AG08395 (cell line): ENCODE measurements at regions not wholly inside any gene's neighbourhood (a gene's known extent, or its start where the extent isn't known, plus 50 kb on each side); places are given as distances from the start of the nearest gene placed in this dataset.

Source experiments
- DNase-seq: peaks from one replicate; pipeline ENCODE4 v3.0.0; 2012; ENCODE audit warnings: mixed read lengths, low spot score

DNA sequence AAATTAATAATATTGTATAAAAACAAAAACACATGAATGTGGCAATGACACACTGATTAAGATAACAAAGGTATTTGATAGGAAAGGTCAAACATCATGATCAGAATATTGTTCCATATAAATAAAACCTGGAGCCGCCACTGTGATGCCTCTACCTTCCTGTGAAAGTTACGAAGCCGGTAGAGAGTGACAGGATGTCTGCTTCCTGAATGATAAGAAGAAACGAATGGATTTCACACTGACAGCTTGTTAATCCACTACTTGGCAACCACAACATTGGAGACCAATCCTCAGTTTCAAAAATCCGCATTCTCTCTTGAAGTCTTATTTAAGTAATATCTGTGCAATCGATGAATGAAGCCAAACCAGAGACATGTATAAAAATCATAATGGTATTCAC is 315.1 kb downstream of the HDGFL1 start:
- no peak for DNase-seq

GRCh38 chr6:22886650-22887581 is 317.6 kb downstream of the HDGFL1 start:
- DNase-seq = no peak

GRCh38 chr6:22888163-22888752 is 318.9 kb downstream of the HDGFL1 start:
- no peak for DNase-seq

GRCh38 chr6:22891934-22892333 is 322.6 kb downstream of the HDGFL1 start:
- no peak for DNase-seq

- DNase-seq = peak; percentile 92
Measured at GRCh38 chr6:22892452-22892851, 323.1 kb downstream of the HDGFL1 start.

- no peak for DNase-seq
Measured at GRCh38 chr6:22896696-22897095, 327.3 kb downstream of the HDGFL1 start.

GRCh38 chr6:22899426-22899825 is 330.1 kb downstream of the HDGFL1 start:
- DNase-seq = no peak

GRCh38 chr6:22903826-22904225 is 334.5 kb downstream of the HDGFL1 start:
- no peak for DNase-seq

DNA sequence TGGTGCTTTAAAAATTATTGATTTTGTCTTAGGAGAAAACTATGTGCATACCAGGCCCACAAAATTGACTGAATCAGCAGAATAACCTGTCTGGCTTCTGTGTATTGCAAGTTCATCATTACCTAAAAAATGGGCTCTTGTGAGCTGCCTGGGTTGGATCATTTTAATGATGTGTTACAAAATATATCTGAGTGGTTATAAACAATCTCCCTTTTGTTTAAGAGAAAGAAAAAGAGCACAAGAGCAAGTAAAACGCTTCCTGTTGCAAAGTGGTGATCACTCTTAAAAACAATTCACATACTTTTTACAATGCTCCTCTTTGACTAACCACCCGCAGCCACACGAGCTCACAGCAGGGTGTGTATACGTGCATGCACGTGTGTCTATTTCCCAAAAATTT is 335.1 kb downstream of the HDGFL1 start:
- no peak for DNase-seq

DNA sequence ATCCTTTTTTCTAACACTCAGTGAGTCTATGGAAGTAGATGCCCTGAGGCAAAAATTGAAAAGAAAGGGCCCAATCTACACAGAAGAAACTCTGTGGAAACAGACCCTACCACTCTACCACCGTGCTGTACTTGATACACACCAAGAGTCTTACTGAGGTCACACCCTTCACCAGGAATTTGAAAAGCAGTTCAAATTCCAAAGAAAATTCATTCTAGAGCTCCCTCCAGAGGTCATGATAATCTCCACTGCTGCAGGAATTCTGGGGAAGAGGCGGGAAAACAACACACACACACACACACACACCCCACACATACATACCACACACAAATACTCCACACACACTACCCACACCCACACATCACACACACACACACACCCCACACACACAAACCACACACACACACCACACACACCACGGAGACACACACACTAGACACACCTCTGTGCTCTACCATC is 336.8 kb downstream of the HDGFL1 start:
- peak; percentile 43 for DNase-seq

DNA sequence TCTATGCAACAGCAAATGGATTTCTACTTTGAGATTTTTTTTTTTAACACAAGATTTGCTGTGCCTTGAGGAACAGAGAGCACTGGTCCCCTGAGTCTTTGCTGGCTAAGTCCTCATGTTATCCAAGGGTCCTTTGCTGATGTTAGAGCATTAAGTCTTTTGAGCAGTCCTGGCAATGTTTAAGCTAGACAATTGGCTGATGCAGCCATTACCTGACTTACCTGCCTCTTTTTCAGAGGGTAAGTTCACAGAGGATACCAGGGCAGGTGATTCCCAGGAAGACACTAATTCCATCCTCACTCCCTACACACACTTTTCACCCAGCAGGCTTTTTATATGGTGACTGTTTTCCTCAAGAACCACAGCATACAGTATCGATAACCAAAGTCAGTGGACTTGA is 337.7 kb downstream of the HDGFL1 start:
- DNase-seq = no peak

DNA sequence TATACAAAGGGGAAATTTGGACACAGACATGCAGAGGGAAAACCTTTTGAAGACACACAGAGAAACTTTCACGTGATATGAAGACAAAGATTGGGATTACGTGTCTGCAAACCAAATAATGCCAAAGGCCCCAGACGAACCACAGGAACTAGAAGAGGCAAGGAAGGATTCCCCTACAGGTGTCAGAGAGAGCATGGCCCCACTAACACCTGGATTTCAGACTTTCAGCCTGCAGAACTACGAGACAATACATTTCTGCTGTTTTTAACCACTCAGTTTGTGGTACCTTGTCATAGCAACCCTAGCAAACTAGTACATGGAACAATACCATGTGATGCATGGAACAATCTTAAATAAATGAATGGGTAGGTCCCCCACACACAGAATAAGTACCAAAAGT is 341.0 kb downstream of the HDGFL1 start:
- no peak for DNase-seq

DNA sequence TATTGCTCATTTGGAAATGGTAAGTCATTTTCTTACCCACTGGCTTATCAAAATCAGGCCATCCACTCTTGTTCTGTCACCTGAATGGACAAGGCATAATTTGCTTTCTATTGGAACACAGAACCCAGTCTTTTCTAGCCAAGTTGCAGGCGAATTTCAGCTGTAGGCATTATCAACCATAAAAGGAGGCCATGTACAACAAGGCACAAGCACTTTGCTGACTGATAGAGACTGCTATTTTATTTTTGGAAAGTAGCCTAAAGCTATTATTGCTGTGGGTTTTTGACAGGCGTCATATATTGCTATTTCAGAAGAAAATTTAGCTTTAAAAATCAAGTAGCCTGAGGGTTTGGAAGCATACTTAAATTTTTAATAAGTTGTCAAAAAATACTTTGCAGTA is 344.2 kb downstream of the HDGFL1 start:
- DNase-seq = no peak

GRCh38 chr6:22917344-22917743 is 348.0 kb downstream of the HDGFL1 start:
- no peak for DNase-seq

DNA sequence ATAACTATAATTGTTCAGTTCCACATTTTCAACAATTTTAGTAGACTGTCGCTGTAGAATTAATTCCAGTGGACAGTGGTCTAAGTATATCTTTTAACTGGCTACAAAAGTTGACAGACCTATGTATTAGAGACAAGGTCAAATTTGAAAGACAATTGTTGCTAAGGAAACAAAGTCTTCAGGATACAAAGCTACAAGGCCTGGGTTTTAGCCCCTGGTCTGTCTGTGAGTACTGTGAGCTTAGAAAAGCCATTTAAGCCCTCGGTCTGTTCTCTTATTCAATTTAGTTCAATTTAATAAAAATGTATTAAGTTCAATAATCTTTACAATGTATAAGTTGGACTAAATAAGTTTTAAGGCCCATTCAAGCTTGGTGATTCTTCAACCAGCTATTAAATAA is 352.5 kb downstream of the HDGFL1 start:
- no peak for DNase-seq

DNA sequence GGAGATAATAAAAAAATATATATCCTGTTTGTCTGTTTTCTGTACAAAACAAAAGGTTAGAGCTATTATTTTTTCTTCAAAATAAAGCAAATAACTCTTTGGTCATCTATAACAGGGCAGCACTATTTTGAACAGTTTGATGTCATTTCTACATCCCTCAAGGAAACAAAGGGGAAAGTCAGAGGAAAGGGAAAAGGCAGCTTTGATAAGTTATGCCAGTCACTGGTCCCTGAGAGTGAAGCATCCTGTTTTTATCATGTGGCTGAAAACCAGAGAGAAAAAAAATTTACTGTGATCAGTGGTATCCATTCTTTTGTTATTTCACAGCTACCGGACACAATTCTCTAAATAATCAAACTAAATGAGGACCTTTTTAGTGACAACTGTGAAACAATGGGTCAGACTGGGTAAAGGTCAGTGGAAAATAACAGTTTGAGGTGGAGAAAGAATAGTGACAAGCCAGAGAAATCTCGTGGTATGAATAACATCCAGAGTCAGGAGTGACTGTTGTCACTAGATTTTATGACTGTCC is 356.0 kb downstream of the HDGFL1 start:
- DNase-seq = no peak

- no peak for DNase-seq
Measured at GRCh38 chr6:22925920-22926789, 356.8 kb downstream of the HDGFL1 start.

DNA sequence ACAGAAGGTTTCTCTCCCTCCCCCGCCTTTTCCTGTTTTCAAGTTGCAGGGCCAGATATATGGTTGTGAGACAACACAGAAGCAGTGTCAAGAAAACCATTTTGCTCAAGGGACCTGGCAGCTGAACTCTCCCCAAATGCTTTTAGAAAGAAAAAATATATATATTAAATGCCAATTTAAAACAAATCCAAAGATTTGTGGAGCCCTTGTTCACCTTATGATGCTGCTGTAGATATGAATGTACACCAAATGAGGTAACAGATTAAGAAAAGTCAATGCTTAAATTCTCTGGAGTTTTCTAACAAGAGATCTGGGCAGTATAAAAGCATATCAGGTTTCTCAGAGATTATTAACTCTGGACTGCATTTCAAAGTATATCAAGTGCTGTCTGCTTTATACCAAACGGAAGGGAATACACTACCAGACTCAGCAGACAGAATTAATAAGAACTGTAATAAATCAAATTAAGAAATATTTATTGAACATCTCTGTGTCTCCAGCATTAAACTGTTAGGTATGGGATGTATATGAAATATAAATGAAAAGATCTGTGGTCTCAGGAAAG is 357.5 kb downstream of the HDGFL1 start:
- DNase-seq = no peak

DNA sequence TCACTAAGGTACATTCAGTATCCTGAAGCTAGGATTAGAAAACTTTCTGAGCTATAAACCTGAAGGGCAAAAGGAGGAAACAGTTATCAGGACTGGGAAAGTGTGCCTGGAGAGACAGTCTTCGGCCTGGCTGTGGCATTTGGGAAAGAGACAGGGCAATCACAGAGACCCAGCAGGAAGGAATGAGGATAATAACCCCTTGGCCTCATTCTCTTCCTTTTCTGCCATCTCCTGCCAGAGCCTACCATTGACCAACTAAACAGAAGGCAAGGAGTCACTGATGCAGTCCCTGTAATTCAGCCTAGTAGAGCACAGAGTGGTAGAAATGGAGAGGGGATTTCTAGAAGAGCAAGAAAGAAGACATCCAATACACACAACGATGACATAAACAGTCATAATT is 359.4 kb downstream of the HDGFL1 start:
- DNase-seq = no peak

DNA sequence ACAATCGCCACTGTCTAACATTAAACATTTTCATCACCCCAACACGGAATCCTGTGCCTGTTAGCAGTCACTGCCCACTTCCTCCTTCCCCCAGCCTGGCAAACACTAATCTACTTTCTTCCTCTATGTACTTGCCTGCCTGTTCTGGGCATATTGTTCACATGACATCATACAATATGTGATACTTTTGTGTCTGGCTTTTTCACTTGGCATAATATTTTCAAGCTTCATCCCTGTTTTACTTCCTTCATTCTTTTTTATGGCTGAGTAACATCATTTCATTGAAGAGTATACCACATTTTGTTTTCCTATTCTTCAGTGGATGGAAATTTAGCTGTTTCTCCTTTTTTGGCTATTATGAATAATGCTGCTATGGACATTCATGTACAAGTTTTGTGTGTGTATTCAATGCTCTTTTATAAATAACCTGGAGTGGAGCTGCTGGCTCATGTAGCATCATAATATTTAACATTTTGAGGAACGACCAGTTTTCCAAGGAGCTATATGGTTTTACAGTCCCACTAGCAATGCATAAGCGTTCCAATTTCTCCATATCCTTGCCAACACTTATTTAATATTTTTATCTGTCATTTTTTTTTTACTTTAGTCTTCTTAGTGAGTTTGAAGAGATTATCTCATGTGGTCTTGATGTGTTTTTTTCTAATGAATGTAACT is 360.1 kb downstream of the HDGFL1 start:
- DNase-seq = no peak

GRCh38 chr6:22940581-22941290 is 371.4 kb downstream of the HDGFL1 start:
- DNase-seq = peak; percentile 20
